ENCODE measurements at regions not wholly inside any gene's neighbourhood (a gene's known extent, or its start where the extent isn't known, plus 50 kb on each side); places are given as distances from the start of the nearest gene placed in this dataset.
"Not testable (repeated sequence)": the region's sequence is repeated elsewhere in the genome, so short reads cannot be mapped to it uniquely, and the experiment has no call there.

GRCh38 chr7:131845573-131846314 is 289.3 kb upstream of the PODXL start:
- FAIRE-seq, result no peak

GRCh38 chr7:131844369-131844768 is 287.9 kb upstream of the PODXL start:
- FAIRE-seq, result no peak

- FAIRE-seq, result no peak
These were observed 287.5 kb upstream of the PODXL start for GRCh38 chr7:131843898-131844331.

GRCh38 chr7:131839967-131840690 is 283.7 kb upstream of the PODXL start:
- FAIRE-seq, result no peak

- FAIRE-seq, result no peak
These were observed 280.3 kb upstream of the PODXL start for GRCh38 chr7:131836733-131837132.

- FAIRE-seq, result no peak
These were observed 278.7 kb upstream of the PODXL start for GRCh38 chr7:131835141-131835540.

- FAIRE-seq, result no peak
These were observed 274.3 kb upstream of the PODXL start for GRCh38 chr7:131830681-131831080.

- no peak for FAIRE-seq
These were observed 273.6 kb upstream of the PODXL start for GRCh38 chr7:131829947-131830558.

- no peak for FAIRE-seq
These were observed 271.0 kb upstream of the PODXL start for GRCh38 chr7:131827421-131827820.

- FAIRE-seq, result no peak
These were observed 270.5 kb upstream of the PODXL start for GRCh38 chr7:131826960-131827359.

- not testable (repeated sequence) for FAIRE-seq
These were observed 267.6 kb upstream of the PODXL start for GRCh38 chr7:131823961-131824440.

GRCh38 chr7:131819891-131820290 is 263.5 kb upstream of the PODXL start:
- no peak for FAIRE-seq

- no peak for FAIRE-seq
These were observed 260.1 kb upstream of the PODXL start for GRCh38 chr7:131816391-131817007.

GRCh38 chr7:131808736-131809135 is 252.3 kb upstream of the PODXL start:
- FAIRE-seq, result no peak

GRCh38 chr7:131808156-131808555 is 251.7 kb upstream of the PODXL start:
- FAIRE-seq, result not testable (repeated sequence)

- FAIRE-seq, result no peak
These were observed 247.4 kb upstream of the PODXL start for GRCh38 chr7:131803816-131804215.

GRCh38 chr7:131802195-131802864 is 245.9 kb upstream of the PODXL start:
- FAIRE-seq, result no peak

GRCh38 chr7:131800531-131800930 is 244.1 kb upstream of the PODXL start:
- no peak for FAIRE-seq

GRCh38 chr7:131800008-131800407 is 243.6 kb upstream of the PODXL start:
- no peak for FAIRE-seq

GRCh38 chr7:131797841-131798240 is 241.4 kb upstream of the PODXL start:
- no peak for FAIRE-seq

GRCh38 chr7:131795400-131795799 is 239.0 kb upstream of the PODXL start:
- no peak for FAIRE-seq

- no peak for FAIRE-seq
These were observed 235.9 kb upstream of the PODXL start for GRCh38 chr7:131792311-131792710.

- no peak for FAIRE-seq
These were observed 230.7 kb upstream of the PODXL start for GRCh38 chr7:131787101-131787500.
